H1 (cell line): ENCODE measurements at regions not wholly inside any gene's neighbourhood (a gene's known extent, or its start where the extent isn't known, plus 50 kb on each side); places are given as distances from the start of the nearest gene placed in this dataset.

Source experiments
- CTCF ChIA-PET: fragments of 300-600 bp; sonication (Branson Sonifier 250); formaldehyde crosslinking; loops from one replicate; lab custom pipeline; 2021; ENCODE audit not compliant: partially characterized antibody; lab: Charles Lee
- POLR2A ChIA-PET: fragments of 300-600 bp; sonication (Branson Sonifier 250); formaldehyde crosslinking; loops from one replicate; lab custom pipeline; 2021; ENCODE audit warnings: inconsistent platforms; ENCODE audit not compliant: partially characterized antibody; lab: Charles Lee
- DNase-seq, 2 experiments: peaks; one replicate each; pipeline versions ENCODE4 v3.0.0 to v3.0.0-alpha.2; 2010 to 2022; ENCODE audit warnings: low spot score in 2 of 2, low read depth in 1 of 2, mixed read lengths in 1 of 2
- FAIRE-seq: peaks from 2 replicates; lab custom pipeline; 2011; peaks lifted over from hg19 to GRCh38; lab: Jason Lieb, UNC
- H2AFZ ChIP-seq: 2 replicates; pipeline ENCODE4 v1.8.1; 2012; ENCODE audit warnings: low read length, inconsistent platforms
- H2AK5ac ChIP-seq: 2 replicates; pipeline ENCODE4 v1.6.1; 2013; ENCODE audit warnings: low read depth, low read length
- H2BK120ac ChIP-seq: replicated peaks from 2 replicates; pipeline ENCODE3; 2013; ENCODE audit warnings: low read depth, low read length, inconsistent platforms
- H2BK12ac ChIP-seq: 2 replicates; pipeline ENCODE4 v1.6.1; 2013; ENCODE audit warnings: low read depth, low read length
- H2BK15ac ChIP-seq: 2 replicates; pipeline ENCODE4 v1.6.1; 2013; ENCODE audit warnings: low read length
- H2BK20ac ChIP-seq: 2 replicates; pipeline ENCODE4 v1.6.1; 2013; ENCODE audit warnings: low read length
- H2BK5ac ChIP-seq: 2 replicates; pipeline ENCODE4 v1.6.1; 2013; ENCODE audit warnings: low read depth, low read length
- H3K14ac ChIP-seq: 2 replicates; pipeline ENCODE4 v1.6.1; 2013; ENCODE audit warnings: inconsistent platforms; ENCODE audit not compliant: insufficient read length
- H3K18ac ChIP-seq: 2 replicates; pipeline ENCODE4 v1.6.1; 2013; ENCODE audit warnings: low read length; ENCODE audit errors: extremely low read depth
- H3K23ac ChIP-seq: 2 replicates; pipeline ENCODE4 v1.6.1; 2013; ENCODE audit warnings: inconsistent platforms; ENCODE audit not compliant: insufficient read length
- H3K23me2 ChIP-seq: 2 replicates; pipeline ENCODE4 v1.6.1; 2013; ENCODE audit warnings: low read depth, low read length
- H3K27ac ChIP-seq: 2 replicates; pipeline ENCODE4 v1.6.1; 2011; ENCODE audit warnings: low read depth, low read length, inconsistent platforms
- H3K27me3 ChIP-seq, 4 experiments: replicated peaks in 1 of 4; 1 replicate in 1 of 4; 2 replicates in 3 of 4; pipeline versions ENCODE4 v1.6.1 to v1.8.1; 2011 to 2013; ENCODE audit warnings: low read length in 3 of 4, mild to moderate bottlenecking in 3 of 4, inconsistent platforms in 2 of 4, mixed read lengths in 2 of 4, moderate library complexity in 1 of 4; ENCODE audit not compliant: control insufficient read depth in 3 of 4, insufficient read depth in 3 of 4; ENCODE audit errors: extremely low read depth in 1 of 4
- H3K36me3 ChIP-seq, 4 experiments: 2 replicates each; pipeline versions ENCODE4 v1.6.1 to v1.8.1; 2011 to 2013; ENCODE audit warnings: mild to moderate bottlenecking in 4 of 4, low read length in 3 of 4, moderate library complexity in 2 of 4, control low read depth in 1 of 4, inconsistent platforms in 1 of 4; ENCODE audit not compliant: insufficient read depth in 4 of 4, control insufficient read depth in 2 of 4
- H3K4ac ChIP-seq: replicated peaks from 2 replicates; pipeline ENCODE3; 2013; ENCODE audit warnings: low read length, low read depth, mixed read lengths, inconsistent platforms; ENCODE audit not compliant: insufficient read length
- H3K4me1 ChIP-seq, 4 experiments: replicated peaks in 1 of 4; 1 replicate in 1 of 4; 2 replicates in 3 of 4; pipeline versions ENCODE4 v1.6.1 to v1.8.1; 2011 to 2013; ENCODE audit warnings: low read length in 3 of 4, inconsistent platforms in 2 of 4, mixed read lengths in 1 of 4; ENCODE audit not compliant: insufficient read depth in 4 of 4, control insufficient read depth in 3 of 4
- H3K4me2 ChIP-seq, 2 experiments: 2 replicates each; pipeline versions ENCODE4 v1.6.1 to v1.8.1; 2011 to 2013; ENCODE audit warnings: low read depth in 2 of 2, low read length in 2 of 2, control low read depth in 1 of 2, inconsistent platforms in 1 of 2, mild to moderate bottlenecking in 1 of 2; ENCODE audit not compliant: insufficient read depth in 1 of 2
- H3K4me3 ChIP-seq, 4 experiments: fragments of 200-600, 300-600 bp in 1 of 4; sonication (generic), shearing (Covaris generic), sonication (Bioruptor Twin) in 1 of 4; 2 replicates each; pipeline versions ENCODE4 v1.5.1 to v1.8.1; 2011 to 2016; ENCODE audit warnings: low read length in 4 of 4, low read depth in 3 of 4, control low read depth in 2 of 4, inconsistent platforms in 2 of 4, mild to moderate bottlenecking in 2 of 4, mixed read lengths in 1 of 4, moderate library complexity in 1 of 4; ENCODE audit not compliant: insufficient read depth in 2 of 4; ENCODE audit errors: extremely low read depth in 1 of 4
- H3K56ac ChIP-seq: replicated peaks from 2 replicates; pipeline ENCODE3; 2013; ENCODE audit warnings: low read depth, mild to moderate bottlenecking, mixed read lengths, low read length, inconsistent platforms; ENCODE audit not compliant: insufficient read length
- H3K79me1 ChIP-seq: 2 replicates; pipeline ENCODE4 v1.6.1; 2013; ENCODE audit warnings: low read depth, low read length, control low read depth
- H3K79me2 ChIP-seq, 2 experiments: 2 replicates each; pipeline versions ENCODE4 v1.6.1 to v1.8.1; 2012 to 2013; ENCODE audit warnings: low read length in 2 of 2, mild to moderate bottlenecking in 2 of 2, inconsistent platforms in 1 of 2; ENCODE audit not compliant: insufficient read depth in 2 of 2, control insufficient read depth in 1 of 2
- H3K9ac ChIP-seq, 4 experiments: replicated peaks in 1 of 4; 1 replicate in 1 of 4; 2 replicates in 3 of 4; pipeline versions ENCODE4 v1.6.1 to v1.8.1; 2011 to 2013; ENCODE audit warnings: low read depth in 3 of 4, low read length in 3 of 4, control low read depth in 2 of 4, mild to moderate bottlenecking in 2 of 4, moderate library complexity in 2 of 4, inconsistent platforms in 1 of 4; ENCODE audit errors: extremely low read depth in 1 of 4
- H3K9me3 ChIP-seq, 2 experiments: 2 replicates each; pipeline versions ENCODE4 v1.6.1 to v1.8.1; 2012 to 2013; ENCODE audit warnings: mild to moderate bottlenecking in 2 of 2, moderate library complexity in 2 of 2, control low read depth in 1 of 2, inconsistent platforms in 1 of 2, low read depth in 1 of 2, low read length in 1 of 2, mixed read lengths in 1 of 2; ENCODE audit not compliant: insufficient read depth in 2 of 2
- H4K20me1 ChIP-seq, 2 experiments: replicated peaks in 1 of 2; 2 replicates each; pipeline versions ENCODE3 to v1.8.1; 2011 to 2013; ENCODE audit warnings: inconsistent platforms in 2 of 2, low read length in 2 of 2, mild to moderate bottlenecking in 1 of 2; ENCODE audit not compliant: insufficient read depth in 2 of 2, control insufficient read depth in 1 of 2
- H4K5ac ChIP-seq: 2 replicates; pipeline ENCODE4 v1.6.1; 2013; ENCODE audit warnings: low read length, low read depth, mixed read lengths, inconsistent platforms; ENCODE audit not compliant: insufficient read length
- H4K8ac ChIP-seq: 2 replicates; pipeline ENCODE4 v1.8.0; 2013; ENCODE audit warnings: mild to moderate bottlenecking, moderate library complexity, low read length, inconsistent platforms; ENCODE audit not compliant: insufficient read depth; ENCODE audit errors: extremely low read depth
- H4K91ac ChIP-seq: replicated peaks from 2 replicates; pipeline ENCODE3; 2013; ENCODE audit warnings: low read length, mixed read lengths, inconsistent platforms; ENCODE audit not compliant: insufficient read length
- EZH2 ChIP-seq: fragments of 200-600 bp; sonication (generic); IDR thresholded peaks from 2 replicates; pipeline ENCODE4 v1.7.1; 2012; ENCODE audit warnings: low read depth, mild to moderate bottlenecking, moderate library complexity, low read length, inconsistent platforms; ENCODE audit not compliant: severe bottlenecking
- GABPA ChIP-seq: IDR thresholded peaks from 2 replicates; pipeline ENCODE4 v1.6.1; 2011; ENCODE audit warnings: mild to moderate bottlenecking, low read length, moderate library complexity, borderline replicate concordance; ENCODE audit not compliant: insufficient read depth
- JUND ChIP-seq: IDR thresholded peaks from 2 replicates; pipeline ENCODE4 v1.6.1; 2011; ENCODE audit warnings: mild to moderate bottlenecking, improper control_type of control experiment, low read length
- KDM5A ChIP-seq: fragments of 200-600 bp; IDR thresholded peaks from 2 replicates; pipeline ENCODE4 v1.7.1; 2012; ENCODE audit warnings: mild to moderate bottlenecking, low read length, inconsistent platforms, mixed read lengths
- POU5F1 ChIP-seq: IDR thresholded peaks from 2 replicates; pipeline ENCODE4 v1.6.1; 2011; ENCODE audit warnings: low read depth, mild to moderate bottlenecking, low read length, moderate library complexity
- RAD21 ChIP-seq, 2 experiments: IDR thresholded peaks in 1 of 2; conservative IDR thresholded peaks in 1 of 2; 2 replicates each; pipeline ENCODE4 v1.6.1; 2011; ENCODE audit warnings: low read depth in 2 of 2, low read length in 2 of 2, improper control_type of control experiment in 1 of 2, inconsistent platforms in 1 of 2, mild to moderate bottlenecking in 1 of 2, moderate library complexity in 1 of 2
- RBBP5 ChIP-seq: IDR thresholded peaks from 2 replicates; pipeline ENCODE4 v1.7.1; 2012; ENCODE audit warnings: low read depth, mild to moderate bottlenecking, inconsistent platforms, low read length, moderate library complexity, borderline replicate concordance
- SAP30 ChIP-seq: fragments of 300-600 bp; sonication (generic); IDR thresholded peaks from 2 replicates; pipeline ENCODE4 v1.7.1; 2012; ENCODE audit warnings: low read length, moderate library complexity, mild to moderate bottlenecking, inconsistent platforms; ENCODE audit not compliant: insufficient read depth, insufficient replicate concordance
- SP2 ChIP-seq: IDR thresholded peaks from 2 replicates; pipeline ENCODE4 v1.6.1; 2012; ENCODE audit warnings: mild to moderate bottlenecking, low read length, inconsistent platforms
- WGBS, 2 experiments: shearing (Covaris generic) in 1 of 2; methylation state at CpG; one replicate each; pipeline versions ENCODE4 v1.1.6 to v1.1.7; 2013 to 2015; ENCODE audit warnings: low lambda C conversion rate in 2 of 2, mixed read lengths in 2 of 2, inconsistent platforms in 1 of 2, low coverage in 1 of 2, missing lambda C conversion rate in 1 of 2; ENCODE audit not compliant: insufficient replicate concordance in 2 of 2, insufficient coverage in 1 of 2, insufficient read length in 1 of 2; ENCODE audit errors: extremely low coverage in 1 of 2, missing lambda C conversion rate in 1 of 2; 5-methylcytosine and 5-hydroxymethylcytosine counted together
- TF ChIP-seq, protein P1 (sequence below): IDR thresholded peaks from 2 replicates; pipeline ENCODE4 v1.6.1; 2012; ENCODE audit warnings: inconsistent platforms
- TF ChIP-seq, protein P2 (sequence below): IDR thresholded peaks from 2 replicates; pipeline ENCODE4 v1.6.1; 2012; ENCODE audit warnings: low read length, inconsistent platforms

DNA sequence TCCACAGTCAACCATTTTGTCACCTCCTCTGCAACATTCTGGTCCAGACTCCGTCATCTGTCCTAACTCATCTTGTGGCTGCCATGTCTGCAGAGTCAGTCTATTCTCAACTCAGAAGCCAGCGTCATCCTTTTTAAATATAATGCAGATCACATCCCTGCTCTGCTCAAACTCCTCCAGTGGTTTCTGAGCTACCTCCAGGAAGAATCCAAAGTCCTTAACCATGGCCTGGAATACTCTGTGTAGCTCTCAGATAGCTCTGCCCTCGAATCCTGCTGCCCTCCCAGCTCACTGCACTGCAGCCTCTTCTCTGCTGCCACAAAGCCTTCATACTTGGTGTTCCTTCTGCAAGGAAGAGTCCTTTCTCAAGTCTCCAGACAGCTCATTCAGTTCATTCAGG, 190.8 kb downstream of the FOXO1 start:
- no peak overlapping the region for H3K56ac ChIP-seq
- H3K27me3 ChIP-seq, result no peaks in the 10 kb centered on the region
- no peak overlapping the region for H3K4me2 ChIP-seq
- H2AFZ ChIP-seq, result no peak overlapping the region
- CTCF ChIA-PET, result interaction anchor here (1.3 kb wide), 1 partner anchor 13 kb away, joined by 7 read pairs; no protein-coding TSS in a partner anchor
- no peak overlapping the region for H3K4me3 ChIP-seq
- peaks cover 0 to 9% (median 3%) of the 10 kb centered on the region in 4 experiments; a peak in 4 of 7 replicates for H3K4me1 ChIP-seq
- H3K36me3 ChIP-seq, result no peaks in the 10 kb centered on the region
- H2BK12ac ChIP-seq, result peak overlapping the region; percentile 85; the same call in 1 of the 2 replicates
- H3K9ac ChIP-seq, result no peak overlapping the region
- 97% methylated on average over 3 of the region's 3 CpGs; no CpG with 5 or more reads in 1 of the 2 experiments for WGBS, 2 experiments
- H3K18ac ChIP-seq, result no peak overlapping the region
- no peak overlapping the region for H2BK120ac ChIP-seq
- DNase-seq (no peak), FAIRE-seq (no peak)
- POLR2A ChIA-PET, result interaction anchor here (1.2 kb wide), 1 partner anchor 9 kb away, joined by 3 read pairs; no protein-coding TSS in a partner anchor
- H4K20me1 ChIP-seq, result no peaks in the 10 kb centered on the region
- no peak overlapping the region for H4K8ac ChIP-seq
- H3K23me2 ChIP-seq, result no peaks in the 10 kb centered on the region; the same call in 1 of the 2 replicates
- H2BK15ac ChIP-seq, result no peak overlapping the region
- no peak overlapping the region for H3K14ac ChIP-seq
- no peak overlapping the region for H4K5ac ChIP-seq
- 0 out of 2 replicates have a peak overlapping the region, but pooled peaks have one; percentile 61 for H2BK20ac ChIP-seq
- H2BK5ac ChIP-seq, result no peak overlapping the region
- no peak overlapping the region for H3K4ac ChIP-seq
- H3K9me3 ChIP-seq, result no peaks in the 10 kb centered on the region
- no peak overlapping the region for H3K23ac ChIP-seq
- H2AK5ac ChIP-seq, result no peak overlapping the region; the same call in 1 of the 2 replicates
- H3K79me1 ChIP-seq, result no peaks in the 10 kb centered on the region
- H3K27ac ChIP-seq, result no peak overlapping the region
- H3K79me2 ChIP-seq, result no peaks in the 10 kb centered on the region
- H4K91ac ChIP-seq, result no peak overlapping the region
- TF ChIP-seq KDM5A (no peak), POU5F1 (no peak), EZH2 (no peak), RBBP5 (no peak), RAD21 (IDR thresholded peaks at IDR 0.05 in 1 of 2, conservative IDR thresholded peaks at IDR 0.05 in 1 of 2; ENCODE audit: low read depth in 2 of 2, low read length in 2 of 2) (no peak), GABPA (no peak), SP2 (no peak), SAP30 (no peak), JUND (no peak)
- TF ChIP-seq, protein P1, sequence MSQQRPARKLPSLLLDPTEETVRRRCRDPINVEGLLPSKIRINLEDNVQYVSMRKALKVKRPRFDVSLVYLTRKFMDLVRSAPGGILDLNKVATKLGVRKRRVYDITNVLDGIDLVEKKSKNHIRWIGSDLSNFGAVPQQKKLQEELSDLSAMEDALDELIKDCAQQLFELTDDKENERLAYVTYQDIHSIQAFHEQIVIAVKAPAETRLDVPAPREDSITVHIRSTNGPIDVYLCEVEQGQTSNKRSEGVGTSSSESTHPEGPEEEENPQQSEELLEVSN, result no peak
- TF ChIP-seq, protein P2, sequence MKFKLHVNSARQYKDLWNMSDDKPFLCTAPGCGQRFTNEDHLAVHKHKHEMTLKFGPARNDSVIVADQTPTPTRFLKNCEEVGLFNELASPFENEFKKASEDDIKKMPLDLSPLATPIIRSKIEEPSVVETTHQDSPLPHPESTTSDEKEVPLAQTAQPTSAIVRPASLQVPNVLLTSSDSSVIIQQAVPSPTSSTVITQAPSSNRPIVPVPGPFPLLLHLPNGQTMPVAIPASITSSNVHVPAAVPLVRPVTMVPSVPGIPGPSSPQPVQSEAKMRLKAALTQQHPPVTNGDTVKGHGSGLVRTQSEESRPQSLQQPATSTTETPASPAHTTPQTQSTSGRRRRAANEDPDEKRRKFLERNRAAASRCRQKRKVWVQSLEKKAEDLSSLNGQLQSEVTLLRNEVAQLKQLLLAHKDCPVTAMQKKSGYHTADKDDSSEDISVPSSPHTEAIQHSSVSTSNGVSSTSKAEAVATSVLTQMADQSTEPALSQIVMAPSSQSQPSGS, result no peak
